Activated CD4-positive, alpha-beta T cell treated with anti-CD3 and anti-CD28 coated beads, Interleukin-2, amount 10 ng/mL, durations not matched to agents 7 days and 5 days (primary cell): ENCODE measurements at regions not wholly inside any gene's neighbourhood (a gene's known extent, or its start where the extent isn't known, plus 50 kb on each side); places are given as distances from the start of the nearest gene placed in this dataset.
"Not testable (repeated sequence)": the region's sequence is repeated elsewhere in the genome, so short reads cannot be mapped to it uniquely, and the experiment has no call there.

Experiments used
- CTCF ChIA-PET: fragments of 350-600 bp; sonication (Branson Sonifier 250); formaldehyde crosslinking; loops from one replicate; lab custom pipeline; 2021; ENCODE audit warnings: antibody characterized with exemption; lab: Charles Lee
- POLR2A ChIA-PET: fragments of 350-600 bp; sonication (Branson Sonifier 250); formaldehyde crosslinking; loops from one replicate; lab custom pipeline; 2021; ENCODE audit warnings: antibody characterized with exemption; lab: Charles Lee
- DNase-seq: peaks from one replicate; pipeline ENCODE4 v3.0.0-alpha.2; 2020
- H3K27ac Mint-ChIP-seq: one replicate; pipeline ENCODE4 v1.8.0; 2021; ENCODE audit warnings: mild to moderate bottlenecking, moderate library complexity, mixed read lengths
- H3K27me3 Mint-ChIP-seq: one replicate; pipeline ENCODE4 v1.8.0; 2021; ENCODE audit warnings: mixed read lengths
- H3K36me3 Mint-ChIP-seq: one replicate; pipeline ENCODE4 v1.8.0; 2021; ENCODE audit warnings: low read depth, mixed read lengths
- H3K4me1 Mint-ChIP-seq: one replicate; pipeline ENCODE4 v1.8.0; 2021; ENCODE audit warnings: mixed read lengths
- H3K4me3 Mint-ChIP-seq: one replicate; pipeline ENCODE4 v1.8.0; 2021; ENCODE audit warnings: mild to moderate bottlenecking, moderate library complexity, mixed read lengths
- H3K9me3 Mint-ChIP-seq: one replicate; pipeline ENCODE4 v1.8.0; 2021; ENCODE audit warnings: mixed read lengths

- POLR2A ChIA-PET: interaction anchor here (0.6 kb wide), 1 partner anchor 946 kb away, joined by 4 read pairs; no protein-coding TSS in a partner anchor
- Mint-ChIP-seq H3K27ac (no peak overlapping the region), H3K4me3 (no peak overlapping the region), H3K9me3 (no peaks in the 10 kb centered on the region), H3K36me3 (no peaks in the 10 kb centered on the region), H3K4me1 (peaks cover 9% of the 10 kb centered on the region), H3K27me3 (peaks cover 16% of the 10 kb centered on the region)
- CTCF ChIA-PET: no interaction called here
- no peak for DNase-seq
Observed at GRCh38 chr11:10979529-10979928, 121.7 kb upstream of the ZBED5 start.

- no peak overlapping the region for H3K4me3 Mint-ChIP-seq
- H3K9me3 Mint-ChIP-seq: no peaks in the 10 kb centered on the region
- no peak overlapping the region for H3K27ac Mint-ChIP-seq
- ChIA-PET POLR2A (no interaction called here), CTCF (interaction anchor here (0.6 kb wide), 1 partner anchor 142 kb away, joined by 3 read pairs; no protein-coding TSS in a partner anchor)
- no peak for DNase-seq
- H3K36me3 Mint-ChIP-seq: no peaks in the 10 kb centered on the region
- peaks cover 16% of the 10 kb centered on the region for H3K27me3 Mint-ChIP-seq
- H3K4me1 Mint-ChIP-seq: peaks cover 9% of the 10 kb centered on the region
Observed at GRCh38 chr11:10978198-10978597, 120.3 kb upstream of the ZBED5 start.

- no peak for DNase-seq
- Mint-ChIP-seq H3K4me1 (peaks cover 9% of the 10 kb centered on the region), H3K4me3 (no peak overlapping the region), H3K27me3 (peaks cover 16% of the 10 kb centered on the region), H3K9me3 (no peaks in the 10 kb centered on the region), H3K36me3 (no peaks in the 10 kb centered on the region), H3K27ac (no peak overlapping the region)
- CTCF ChIA-PET: interaction anchor here (1.0 to 1.2 kb wide), 3 partner anchors 11 to 53 kb away, joined by 3 to 5 read pairs (median 3); no protein-coding TSS in a partner anchor
- POLR2A ChIA-PET: no interaction called here
Observed at GRCh38 chr11:10975287-10975721, 117.5 kb upstream of the ZBED5 start.

- no peak for DNase-seq
- H3K36me3 Mint-ChIP-seq: no peaks in the 10 kb centered on the region
- no peak overlapping the region for H3K27ac Mint-ChIP-seq
- peaks cover 6% of the 10 kb centered on the region for H3K27me3 Mint-ChIP-seq
- H3K9me3 Mint-ChIP-seq: no peaks in the 10 kb centered on the region
- no peak overlapping the region for H3K4me3 Mint-ChIP-seq
- ChIA-PET CTCF (no interaction called here), POLR2A (no interaction called here)
- H3K4me1 Mint-ChIP-seq: no peaks in the 10 kb centered on the region
Observed at GRCh38 chr11:10973416-10973815, 115.6 kb upstream of the ZBED5 start.

- Mint-ChIP-seq H3K27ac (no peak overlapping the region), H3K4me1 (no peaks in the 10 kb centered on the region), H3K36me3 (no peaks in the 10 kb centered on the region), H3K9me3 (no peaks in the 10 kb centered on the region), H3K27me3 (no peaks in the 10 kb centered on the region), H3K4me3 (no peak overlapping the region)
- POLR2A ChIA-PET: no interaction called here
- CTCF ChIA-PET: no interaction called here
- no peak for DNase-seq
Observed at GRCh38 chr11:10970926-10971325, 113.1 kb upstream of the ZBED5 start.

- H3K9me3 Mint-ChIP-seq: no peaks in the 10 kb centered on the region
- H3K4me1 Mint-ChIP-seq: no peaks in the 10 kb centered on the region
- no peak for DNase-seq
- H3K27me3 Mint-ChIP-seq: peaks cover 8% of the 10 kb centered on the region
- H3K4me3 Mint-ChIP-seq: no peak overlapping the region
- ChIA-PET POLR2A (no interaction called here), CTCF (no interaction called here)
- H3K27ac Mint-ChIP-seq: no peak overlapping the region
- peaks cover 1% of the 10 kb centered on the region for H3K36me3 Mint-ChIP-seq
Observed at GRCh38 chr11:10969387-10969786, 111.5 kb upstream of the ZBED5 start.

GRCh38 chr11:10956884-10957283 lies 99.0 kb upstream of the ZBED5 start:
- peaks cover 23% of the 10 kb centered on the region for H3K27me3 Mint-ChIP-seq
- H3K36me3 Mint-ChIP-seq, DNase-seq, CTCF ChIA-PET, H3K9me3 Mint-ChIP-seq, H3K4me3 Mint-ChIP-seq, H3K4me1 Mint-ChIP-seq, POLR2A ChIA-PET, H3K27ac Mint-ChIP-seq: not testable (repeated sequence)

- no peak overlapping the region for H3K27ac Mint-ChIP-seq
- CTCF ChIA-PET: interaction anchor here (0.5 kb wide), 1 partner anchor 201 kb away, joined by 4 read pairs; no protein-coding TSS in a partner anchor
- POLR2A ChIA-PET: no interaction called here
- no peak for DNase-seq
- peaks cover 22% of the 10 kb centered on the region for H3K27me3 Mint-ChIP-seq
- H3K4me3 Mint-ChIP-seq: no peak overlapping the region
- no peaks in the 10 kb centered on the region for H3K36me3 Mint-ChIP-seq
- no peaks in the 10 kb centered on the region for H3K4me1 Mint-ChIP-seq
- H3K9me3 Mint-ChIP-seq: peaks cover 7% of the 10 kb centered on the region
Observed at GRCh38 chr11:10955616-10956015, 97.8 kb upstream of the ZBED5 start.

GRCh38 chr11:10954184-10954583 lies 96.3 kb upstream of the ZBED5 start:
- no peak for DNase-seq
- ChIA-PET CTCF (interaction anchor here (2.1 kb wide), 1 partner anchor 11 kb away, joined by 11 read pairs; no protein-coding TSS in a partner anchor), POLR2A (no interaction called here)
- H3K4me3 Mint-ChIP-seq: no peak overlapping the region
- H3K9me3 Mint-ChIP-seq: peaks cover 5% of the 10 kb centered on the region
- H3K27ac Mint-ChIP-seq: no peak overlapping the region
- peaks cover 23% of the 10 kb centered on the region for H3K27me3 Mint-ChIP-seq
- H3K36me3 Mint-ChIP-seq: no peaks in the 10 kb centered on the region
- H3K4me1 Mint-ChIP-seq: no peaks in the 10 kb centered on the region

GRCh38 chr11:10952872-10953271 lies 95.0 kb upstream of the ZBED5 start:
- Mint-ChIP-seq H3K27me3 (peaks cover 31% of the 10 kb centered on the region), H3K9me3 (peaks cover 5% of the 10 kb centered on the region), H3K4me1 (no peaks in the 10 kb centered on the region), H3K36me3 (no peaks in the 10 kb centered on the region), H3K4me3 (no peak overlapping the region), H3K27ac (no peak overlapping the region)
- no peak for DNase-seq
- ChIA-PET CTCF (interaction anchor here (1.0 to 2.1 kb wide), 2 partner anchors 9 to 75 kb away, joined by 3 to 11 read pairs; no protein-coding TSS in a partner anchor), POLR2A (no interaction called here)

GRCh38 chr11:10947935-10948334 lies 90.1 kb upstream of the ZBED5 start:
- H3K27me3 Mint-ChIP-seq: peaks cover 33% of the 10 kb centered on the region
- H3K4me1 Mint-ChIP-seq, H3K27ac Mint-ChIP-seq, H3K9me3 Mint-ChIP-seq, H3K36me3 Mint-ChIP-seq, CTCF ChIA-PET, H3K4me3 Mint-ChIP-seq, POLR2A ChIA-PET, DNase-seq: not testable (repeated sequence)

- Mint-ChIP-seq H3K27ac (no peak overlapping the region), H3K4me1 (no peaks in the 10 kb centered on the region), H3K36me3 (no peaks in the 10 kb centered on the region), H3K27me3 (peaks cover 33% of the 10 kb centered on the region), H3K4me3 (no peak overlapping the region), H3K9me3 (no peaks in the 10 kb centered on the region)
- no peak for DNase-seq
- CTCF ChIA-PET: interaction anchor here (0.6 to 1.4 kb wide), 3 partner anchors 12 to 142 kb away, joined by 3 to 4 read pairs (median 3); no protein-coding TSS in a partner anchor
- POLR2A ChIA-PET: no interaction called here
Observed at GRCh38 chr11:10946072-10946471, 88.2 kb upstream of the ZBED5 start.

- Mint-ChIP-seq H3K4me1 (no peaks in the 10 kb centered on the region), H3K27ac (no peak overlapping the region), H3K27me3 (peaks cover 29% of the 10 kb centered on the region), H3K36me3 (no peaks in the 10 kb centered on the region), H3K4me3 (no peak overlapping the region), H3K9me3 (no peaks in the 10 kb centered on the region)
- POLR2A ChIA-PET: no interaction called here
- CTCF ChIA-PET: interaction anchor here (1.4 kb wide), 1 partner anchor 11 kb away, joined by 4 read pairs; no protein-coding TSS in a partner anchor
- no peak for DNase-seq
Observed at GRCh38 chr11:10945196-10945595, 87.3 kb upstream of the ZBED5 start.

- Mint-ChIP-seq H3K27ac (no peak overlapping the region), H3K9me3 (no peaks in the 10 kb centered on the region), H3K27me3 (peaks cover 19% of the 10 kb centered on the region), H3K36me3 (no peaks in the 10 kb centered on the region), H3K4me3 (no peak overlapping the region), H3K4me1 (no peaks in the 10 kb centered on the region)
- ChIA-PET POLR2A (no interaction called here), CTCF (interaction anchor here (0.6 to 3.1 kb wide), 5 partner anchors 9 to 1186 kb away, joined by 3 to 12 read pairs (median 5); no protein-coding TSS in a partner anchor)
- no peak for DNase-seq
Observed at GRCh38 chr11:10943968-10944367, 86.1 kb upstream of the ZBED5 start.
